Gastroesophageal sphincter (tissue), 4 donors: ENCODE measurements at regions not wholly inside any gene's neighbourhood (a gene's known extent, or its start where the extent isn't known, plus 50 kb on each side); places are given as distances from the start of the nearest gene placed in this dataset.

Experiments used
- ATAC-seq: fragments of 150-250 bp; one replicate; pipeline ENCODE4 v1.9.1; 2016; ENCODE audit warnings: mild to moderate bottlenecking, moderate library complexity
- H3K27ac ChIP-seq, 4 donors: fragments of 200-600 bp; sonication (generic) in 3 of 4; 1 replicate in 3 of 4; 2 replicates in 1 of 4; pipeline ENCODE4 v1.5.1; 2016 to 2019
- H3K27me3 ChIP-seq: fragments of 200-600 bp; sonication (generic); one replicate; pipeline ENCODE4 v1.5.1; 2019
- H3K36me3 ChIP-seq, 2 donors: fragments of 200-600 bp; sonication (generic); one replicate each; pipeline ENCODE4 v1.5.1; 2019; ENCODE audit warnings: control low read depth in 1 of 2
- H3K4me1 ChIP-seq, 3 donors: fragments of 200-600 bp; sonication (generic); 1 replicate in 2 of 3; 2 replicates in 1 of 3; pipeline ENCODE4 v1.5.1; 2016 to 2019; ENCODE audit warnings: control low read depth in 2 of 3
- H3K4me3 ChIP-seq, 2 donors: fragments of 200-600 bp; sonication (generic); one replicate each; pipeline ENCODE4 v1.5.1; 2019; ENCODE audit warnings: mild to moderate bottlenecking in 1 of 2, moderate library complexity in 1 of 2
- H3K9me3 ChIP-seq, 3 donors: fragments of 200-600 bp; sonication (generic); one replicate each; pipeline ENCODE4 v1.5.1; 2017 to 2019; ENCODE audit warnings: control low read depth in 2 of 3
- CTCF ChIP-seq, 4 experiments: fragments of 200-600 bp in 2 of 4; fragments of 450-650 bp in 2 of 4; sonication (generic) in 1 of 4; IDR thresholded peaks; one replicate each; pipeline ENCODE4 v1.5.1; 2017 to 2019; ENCODE audit warnings: antibody characterized with exemption in 4 of 4, mild to moderate bottlenecking in 2 of 4, moderate library complexity in 2 of 4
- EP300 ChIP-seq: sonication (generic); formaldehyde crosslinking; IDR thresholded peaks from one replicate; pipeline ENCODE4 v1.6.1; 2017; ENCODE audit warnings: antibody characterized with exemption, mild to moderate bottlenecking
- POLR2A ChIP-seq, 2 donors: fragments of 450-650 bp; IDR thresholded peaks; one replicate each; pipeline ENCODE4 v1.6.1; 2017; ENCODE audit warnings: antibody characterized with exemption in 2 of 2, mild to moderate bottlenecking in 2 of 2, moderate library complexity in 1 of 2
- POLR2AphosphoS5 ChIP-seq: sonication (generic); formaldehyde crosslinking; IDR thresholded peaks from one replicate; pipeline ENCODE4 v1.6.1; 2017; ENCODE audit warnings: antibody characterized with exemption
- WGBS, 2 donors: methylation state at CpG; one replicate each; pipeline ENCODE4 v1.1.5; 2018; ENCODE audit warnings: low coverage in 1 of 2; 5-methylcytosine and 5-hydroxymethylcytosine counted together

- no peak for ATAC-seq
- H3K27ac ChIP-seq = no peak overlapping the region
- H3K27me3 ChIP-seq = peaks cover 40% of the 10 kb centered on the region
- no peaks in the 10 kb centered on the region for H3K36me3 ChIP-seq
- H3K4me3 ChIP-seq = no peak overlapping the region
- no peaks in the 10 kb centered on the region for H3K9me3 ChIP-seq
- TF ChIP-seq POLR2A (IDR thresholded peaks at IDR 0.05) (no peak), EP300 (no peak), CTCF (IDR thresholded peaks at IDR 0.05) (no peak), POLR2AphosphoS5 (no peak)
- peaks cover 0 to 12% (median 0%) of the 10 kb centered on the region in 3 donors for H3K4me1 ChIP-seq
Measured at GRCh38 chr16:22973522-22973921, 159.6 kb downstream of the HS3ST2 start.

GRCh38 chr16:22971346-22971924 lies 157.5 kb downstream of the HS3ST2 start:
- no peak for TF ChIP-seq POLR2A (IDR thresholded peaks at IDR 0.05)
- TF ChIP-seq CTCF (IDR thresholded peaks at IDR 0.05) = no peak
- TF ChIP-seq POLR2AphosphoS5 = no peak
- TF ChIP-seq EP300 = no peak
- ATAC-seq = no peak
- WGBS, 2 donors = 76 to 84% methylated on average over 3 to 5 of the region's 5 CpGs

GRCh38 chr16:22970209-22970865 lies 156.4 kb downstream of the HS3ST2 start:
- H3K9me3 ChIP-seq = no peaks in the 10 kb centered on the region
- no peak overlapping the region for H3K4me3 ChIP-seq
- TF ChIP-seq POLR2A (IDR thresholded peaks at IDR 0.05) = no peak
- TF ChIP-seq POLR2AphosphoS5 = no peak
- no peak for TF ChIP-seq CTCF (IDR thresholded peaks at IDR 0.05)
- TF ChIP-seq EP300 = no peak
- H3K27ac ChIP-seq = no peak overlapping the region
- H3K4me1 ChIP-seq = peaks cover 0 to 12% (median 0%) of the 10 kb centered on the region in 3 donors
- no peak for ATAC-seq
- 28 to 67% methylated on average over 1 to 3 of the region's 4 CpGs for WGBS, 2 donors
- peaks cover 19% of the 10 kb centered on the region for H3K27me3 ChIP-seq
- H3K36me3 ChIP-seq = no peaks in the 10 kb centered on the region

More at GRCh38 chr16:22971346-22971924, 157.5 kb downstream of the HS3ST2 start:
- Histone ChIP-seq H3K4me1 (peaks cover 0 to 12% (median 0%) of the 10 kb centered on the region in 3 donors), H3K27ac (no peak overlapping the region), H3K27me3 (peaks cover 24% of the 10 kb centered on the region), H3K4me3 (no peak overlapping the region), H3K9me3 (no peaks in the 10 kb centered on the region), H3K36me3 (no peaks in the 10 kb centered on the region)

- ATAC-seq = peak; percentile 39
Measured at GRCh38 chr16:22969567-22969966, 155.6 kb downstream of the HS3ST2 start.

More at GRCh38 chr16:22969567-22969966, 155.6 kb downstream of the HS3ST2 start:
- TF ChIP-seq POLR2AphosphoS5 = peak; percentile 18
- TF ChIP-seq CTCF (IDR thresholded peaks at IDR 0.05) = no peak
- peaks cover 0 to 12% (median 0%) of the 10 kb centered on the region in 3 donors for H3K4me1 ChIP-seq
- H3K27me3 ChIP-seq = peaks cover 15% of the 10 kb centered on the region
- no peak overlapping the region for H3K27ac ChIP-seq
- H3K4me3 ChIP-seq = no peak overlapping the region
- 17 to 42% methylated on average over 2 to 3 of the region's 3 CpGs for WGBS, 2 donors
- H3K36me3 ChIP-seq = no peaks in the 10 kb centered on the region
- H3K9me3 ChIP-seq = no peaks in the 10 kb centered on the region
